ENCODE measurements at regions not wholly inside any gene's neighbourhood (a gene's known extent, or its start where the extent isn't known, plus 50 kb on each side); places are given as distances from the start of the nearest gene placed in this dataset.
"Not testable (repeated sequence)": the region's sequence is repeated elsewhere in the genome, so short reads cannot be mapped to it uniquely, and the experiment has no call there.

DNA sequence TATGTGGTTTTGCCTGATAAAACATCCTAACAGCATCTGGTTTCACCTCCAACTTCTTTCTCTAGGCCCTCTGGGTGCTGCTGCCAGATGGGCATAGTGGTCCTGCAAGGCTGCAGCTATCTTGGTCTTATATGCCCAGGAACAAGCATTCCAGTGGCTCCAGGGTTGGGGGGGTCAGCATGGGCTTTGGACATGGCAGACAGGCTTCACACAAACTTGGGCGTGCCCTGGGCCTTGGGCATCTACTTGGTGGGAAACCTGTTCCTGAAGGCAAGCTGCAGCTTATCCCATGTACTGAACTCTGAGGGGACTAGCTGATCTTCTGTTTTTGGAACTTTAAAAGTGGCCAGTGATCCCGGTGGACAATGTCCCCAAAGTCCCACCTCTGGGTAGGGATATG, 54.9 kb upstream of the ZNF678 start:
- no peak for DNase-seq

DNA sequence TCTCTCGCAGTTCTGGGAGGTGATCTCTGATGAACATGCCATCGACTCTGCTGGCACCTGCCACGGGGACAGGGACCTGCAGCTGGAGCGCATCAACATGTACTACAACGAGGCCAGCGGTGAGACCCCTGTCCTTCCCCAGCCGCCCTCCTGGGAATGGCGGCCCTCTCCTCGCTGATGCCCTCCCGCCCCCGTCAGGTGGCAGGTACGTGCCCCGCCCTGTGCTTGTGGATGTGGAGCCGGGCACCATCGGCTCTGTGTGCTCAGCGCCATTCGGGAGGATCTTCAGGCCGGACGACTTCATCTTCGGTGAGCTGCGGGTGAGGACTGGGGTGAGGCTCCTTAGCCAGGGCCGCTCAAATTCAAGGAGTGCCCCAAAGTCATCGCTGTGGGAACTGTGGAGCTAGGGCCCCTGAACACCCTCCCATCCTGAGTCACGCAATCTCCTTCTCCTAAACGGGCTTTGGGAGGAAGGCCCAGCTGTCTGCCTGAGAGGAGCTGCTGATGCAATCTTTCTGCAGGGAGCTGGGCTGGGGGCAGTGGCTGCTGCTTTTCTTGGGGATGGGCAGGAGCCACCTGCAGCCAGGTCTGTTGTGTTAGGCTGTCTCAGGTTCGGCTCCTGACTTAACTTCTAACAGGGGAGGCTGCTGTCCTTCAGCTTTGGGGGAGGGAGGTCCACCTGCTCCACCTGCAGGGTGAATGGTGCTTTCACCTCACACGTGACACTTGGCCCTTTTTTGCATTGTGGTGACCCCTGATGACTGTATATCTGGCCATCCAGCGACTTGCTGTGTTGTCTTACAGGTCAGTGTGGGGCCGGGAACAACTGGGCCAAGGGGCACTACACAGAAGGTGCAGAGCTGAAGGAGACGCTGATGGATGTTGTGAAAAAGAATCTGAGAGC, 56.6 kb upstream of the ZNF678 start:
- DNase-seq, result not testable (repeated sequence)

DNA sequence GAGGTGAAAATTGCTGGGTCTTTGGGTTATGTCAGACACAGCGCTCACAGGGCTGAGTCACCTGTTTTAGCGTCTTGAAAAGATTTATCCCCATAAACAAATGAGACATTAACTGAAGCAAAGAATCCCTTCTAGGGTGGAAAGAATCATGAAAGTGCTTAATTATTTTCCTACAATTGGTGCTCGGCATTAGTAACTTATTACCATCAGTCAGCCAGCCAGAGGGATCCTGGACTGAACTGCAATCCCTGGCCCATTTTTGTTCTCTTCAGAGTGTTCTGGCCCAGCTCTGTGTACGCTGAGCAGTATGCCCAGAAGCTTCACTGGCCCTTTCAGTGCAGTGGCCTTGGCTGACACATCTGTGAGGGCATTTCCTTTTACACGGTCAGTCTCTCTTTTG, 67.3 kb upstream of the ZNF678 start:
- DNase-seq, result not testable (repeated sequence)

DNA sequence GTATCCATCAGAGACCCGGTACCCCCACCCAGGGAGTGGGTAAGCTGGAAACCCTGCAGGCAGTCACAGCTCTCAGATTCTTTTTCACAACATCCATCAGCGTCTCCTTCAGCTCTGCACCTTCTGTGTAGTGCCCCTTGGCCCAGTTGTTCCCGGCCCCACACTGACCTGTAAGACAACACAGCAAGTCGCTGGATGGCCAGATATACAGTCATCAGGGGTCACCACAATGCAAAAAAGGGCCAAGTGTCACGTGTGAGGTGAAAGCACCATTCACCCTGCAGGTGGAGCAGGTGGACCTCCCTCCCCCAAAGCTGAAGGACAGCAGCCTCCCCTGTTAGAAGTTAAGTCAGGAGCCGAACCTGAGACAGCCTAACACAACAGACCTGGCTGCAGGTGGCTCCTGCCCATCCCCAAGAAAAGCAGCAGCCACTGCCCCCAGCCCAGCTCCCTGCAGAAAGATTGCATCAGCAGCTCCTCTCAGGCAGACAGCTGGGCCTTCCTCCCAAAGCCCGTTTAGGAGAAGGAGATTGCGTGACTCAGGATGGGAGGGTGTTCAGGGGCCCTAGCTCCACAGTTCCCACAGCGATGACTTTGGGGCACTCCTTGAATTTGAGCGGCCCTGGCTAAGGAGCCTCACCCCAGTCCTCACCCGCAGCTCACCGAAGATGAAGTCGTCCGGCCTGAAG, 69.3 kb upstream of the ZNF678 start:
- not testable (repeated sequence) for DNase-seq

DNA sequence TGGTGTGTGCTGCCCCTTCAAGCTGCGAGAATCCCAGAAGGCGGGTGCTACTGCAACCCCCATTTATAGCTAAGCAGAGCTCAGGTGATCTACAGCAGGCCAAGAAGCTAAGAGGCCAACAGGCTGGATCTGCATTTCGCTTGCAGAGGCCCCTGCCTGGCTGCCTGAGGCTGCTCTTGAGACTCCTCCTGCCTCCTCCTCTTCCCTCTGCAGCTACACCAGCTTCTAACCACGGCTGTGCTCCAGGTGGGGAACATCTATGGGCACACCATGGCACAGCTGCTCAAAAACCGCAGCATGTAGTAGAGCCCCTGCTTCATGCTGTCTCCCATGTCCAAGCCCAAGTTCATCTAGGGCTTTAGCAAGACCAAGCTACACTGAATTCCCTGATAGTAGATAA, 72.9 kb upstream of the ZNF678 start:
- no peak for DNase-seq

DNA sequence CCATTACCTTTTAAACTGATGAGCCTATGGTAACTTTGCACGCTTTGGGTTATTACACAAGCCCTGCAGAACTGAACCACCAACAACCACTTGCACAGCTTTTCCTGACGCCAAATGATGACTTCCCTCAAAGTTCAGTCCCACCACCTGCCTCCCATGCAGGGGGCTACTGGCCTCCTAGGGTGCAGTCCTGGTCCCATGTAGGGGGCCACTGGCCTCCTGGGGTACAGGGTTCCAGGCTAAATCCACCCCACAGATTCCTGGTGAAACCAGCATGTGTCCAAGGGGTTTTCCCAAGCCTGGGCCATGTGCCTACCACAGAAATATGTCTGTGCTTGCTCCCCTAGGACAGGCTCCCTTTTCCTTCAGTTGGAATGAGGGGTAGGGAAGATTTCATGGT, 73.4 kb upstream of the ZNF678 start:
- no peak for DNase-seq

DNA sequence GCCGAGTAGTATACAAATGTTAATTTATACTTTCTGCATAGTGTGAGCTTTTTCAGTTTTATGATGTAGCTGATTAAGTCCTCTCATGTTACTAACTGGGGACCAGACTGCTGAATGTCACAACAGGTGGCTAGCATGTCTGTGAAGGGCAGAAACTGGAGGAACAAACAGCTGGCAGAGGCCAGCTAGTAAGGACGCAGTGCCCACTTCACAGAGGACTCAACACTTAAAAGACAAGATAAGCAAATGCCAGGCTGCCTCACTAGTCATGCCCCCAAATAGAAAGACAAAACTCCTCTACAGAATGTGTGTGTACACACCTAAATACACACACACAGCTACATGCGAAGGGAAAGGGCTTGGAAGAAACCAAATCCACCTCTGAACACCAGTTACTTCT, 73.8 kb upstream of the ZNF678 start:
- no peak for DNase-seq

DNA sequence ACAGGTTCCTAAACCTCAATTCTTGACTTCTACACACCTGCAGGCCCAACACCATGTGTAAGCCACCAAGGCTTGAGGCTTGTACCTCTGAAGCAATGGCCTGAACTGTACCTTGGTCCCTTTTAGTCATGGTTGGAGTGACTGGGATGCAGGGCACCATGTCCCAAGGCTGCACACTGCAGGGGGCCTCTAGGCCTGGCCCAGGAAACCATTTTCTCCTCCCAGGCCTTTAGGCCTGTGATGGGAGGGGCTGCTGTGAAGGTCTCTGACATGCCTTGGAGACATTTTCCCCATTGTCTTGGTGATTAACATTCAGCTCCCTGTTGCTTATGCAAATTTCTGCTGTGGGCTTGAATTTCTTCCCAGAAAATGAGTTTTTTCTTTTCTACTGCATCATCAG, 75.8 kb upstream of the ZNF678 start:
- no peak for DNase-seq

DNA sequence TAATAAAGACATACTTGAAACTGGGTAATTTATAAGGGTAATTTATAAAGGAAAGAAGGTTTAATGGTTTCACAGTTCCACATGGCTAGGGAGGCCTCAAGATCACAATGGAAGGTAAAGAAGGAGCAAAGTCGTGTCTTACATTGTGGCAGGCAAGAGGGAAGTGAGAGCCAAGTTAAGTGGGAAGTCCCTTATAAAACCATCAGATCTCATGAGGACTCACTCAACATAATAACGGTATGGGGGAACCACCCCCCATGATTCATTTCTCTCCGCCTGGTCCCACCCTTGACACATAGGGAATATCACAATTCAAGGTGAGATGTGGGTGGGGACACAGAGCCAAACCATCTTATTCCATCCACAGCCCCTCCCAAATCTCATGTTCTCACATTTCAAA, 76.8 kb upstream of the ZNF678 start:
- DNase-seq, result no peak

DNA sequence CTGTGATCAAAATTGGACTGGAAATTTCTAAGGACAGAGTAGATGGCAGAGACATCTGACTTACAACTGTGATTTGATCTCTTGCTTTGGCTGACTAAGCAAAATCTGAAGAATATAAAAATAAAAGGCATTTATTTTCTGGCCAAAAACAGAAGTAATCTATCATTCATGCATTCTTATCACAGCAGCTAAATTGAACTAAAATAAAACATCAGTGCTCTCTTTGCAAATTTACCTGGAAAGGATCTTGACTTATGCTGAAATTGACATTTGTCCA, 81.4 kb upstream of the ZNF678 start:
- no peak for DNase-seq

DNA sequence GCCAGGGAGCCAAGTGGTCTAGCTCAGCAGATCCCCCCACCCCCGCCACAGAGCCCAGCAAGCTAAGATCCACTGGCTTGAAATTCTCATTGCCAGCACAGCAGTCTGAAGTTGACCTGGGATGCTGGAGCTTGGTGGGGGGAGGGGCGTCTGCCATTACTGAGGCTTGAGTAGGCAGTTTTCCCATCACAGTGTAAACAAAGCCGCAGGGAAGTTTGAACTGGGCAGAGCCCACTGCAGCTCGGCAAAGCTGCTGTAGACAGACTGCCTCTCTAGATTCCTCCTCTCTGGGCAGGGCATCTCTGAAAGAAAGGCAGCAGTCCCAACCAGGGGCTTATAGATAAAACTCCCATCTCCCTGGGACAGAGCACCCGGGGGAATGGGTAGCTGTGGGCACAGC, 89.3 kb upstream of the ZNF678 start:
- not testable (repeated sequence) for DNase-seq

DNA sequence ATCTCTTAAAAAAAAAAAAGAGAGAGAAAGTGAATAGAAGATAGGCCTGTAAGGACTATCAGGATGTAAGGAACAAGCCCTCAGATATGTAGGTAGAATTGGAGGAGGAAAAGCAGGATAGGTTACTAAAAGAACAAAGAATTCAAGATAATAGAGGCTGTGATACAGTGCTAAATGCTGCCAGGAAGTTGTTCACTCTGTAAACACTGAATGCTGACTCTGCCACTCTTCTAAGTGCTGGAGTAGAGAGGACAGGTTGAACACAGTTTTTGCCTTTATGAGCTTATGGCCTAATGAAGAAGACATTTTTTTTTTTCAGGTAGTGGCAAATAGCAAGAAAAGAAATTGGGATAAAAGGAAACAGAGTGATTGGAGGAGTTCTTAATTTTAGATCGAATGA, 90.6 kb upstream of the ZNF678 start:
- DNase-seq, result no peak

DNA sequence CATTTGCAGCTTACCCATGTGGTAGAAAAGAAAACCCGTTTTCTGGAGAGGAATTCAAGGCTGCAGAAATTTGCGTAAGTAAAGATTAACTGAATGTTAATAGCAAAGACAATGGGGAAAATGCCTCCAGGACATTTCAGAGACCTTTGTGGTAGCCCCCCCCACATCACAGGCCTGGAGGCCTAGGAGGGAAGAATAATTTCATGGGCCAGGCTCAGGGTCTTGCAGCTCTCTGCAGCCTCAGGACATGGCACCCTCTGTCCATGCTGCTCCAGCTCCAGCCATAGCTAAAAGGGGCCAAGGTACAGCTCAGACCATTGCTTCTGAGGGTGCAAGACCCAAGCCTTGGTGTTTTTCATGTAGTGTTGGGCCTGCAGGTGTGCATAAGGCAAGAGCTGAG, 92.7 kb upstream of the ZNF678 start:
- DNase-seq, result no peak

DNA sequence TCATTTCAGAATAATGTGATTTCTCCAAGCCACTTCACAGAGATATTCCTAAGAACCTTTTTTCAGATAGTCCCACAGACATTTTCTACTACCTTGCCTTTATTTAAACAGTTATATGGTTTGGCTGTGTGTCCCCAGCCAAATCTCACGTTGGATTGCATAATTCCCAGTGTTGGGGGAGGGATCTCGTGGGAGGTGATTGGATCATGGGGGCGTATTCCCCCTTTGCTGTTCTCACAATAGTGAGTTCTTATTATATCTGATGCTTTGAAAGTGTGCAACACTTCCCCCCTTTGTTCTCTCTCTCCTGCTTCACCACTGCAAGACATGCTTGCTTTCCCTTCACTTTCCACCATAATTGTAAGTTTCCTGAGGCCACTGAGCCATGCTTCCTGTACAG, 93.6 kb upstream of the ZNF678 start:
- no peak for DNase-seq

DNA sequence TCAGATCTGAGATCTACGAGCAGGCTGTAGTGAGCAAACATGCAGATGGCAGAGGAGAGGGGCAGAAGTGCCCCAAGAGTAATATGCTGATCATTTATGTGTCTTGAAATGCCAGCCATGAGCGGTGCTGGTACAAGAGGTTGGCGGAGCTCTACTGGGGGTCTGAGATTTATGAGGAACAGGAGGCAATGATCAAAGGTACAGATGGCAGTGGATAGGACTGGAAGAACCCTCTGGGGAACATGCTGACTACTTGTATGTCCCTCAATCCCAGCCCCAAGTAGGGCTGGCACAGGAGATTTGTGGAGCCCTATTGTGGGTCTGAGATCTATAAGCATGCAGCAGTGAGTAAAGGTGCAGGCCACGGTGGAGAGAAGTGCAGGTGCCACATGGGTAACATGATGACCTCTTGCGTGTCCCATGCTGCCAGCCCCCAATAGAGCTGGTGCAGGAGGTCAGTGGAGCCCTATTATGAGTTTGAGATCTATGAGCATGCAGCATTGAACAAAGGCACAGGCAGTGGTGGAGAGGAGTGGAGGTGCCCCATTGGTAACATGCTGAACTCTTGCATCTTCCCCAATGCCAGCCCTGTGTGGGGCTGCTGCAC, 97.2 kb upstream of the ZNF678 start:
- no peak for DNase-seq

DNA sequence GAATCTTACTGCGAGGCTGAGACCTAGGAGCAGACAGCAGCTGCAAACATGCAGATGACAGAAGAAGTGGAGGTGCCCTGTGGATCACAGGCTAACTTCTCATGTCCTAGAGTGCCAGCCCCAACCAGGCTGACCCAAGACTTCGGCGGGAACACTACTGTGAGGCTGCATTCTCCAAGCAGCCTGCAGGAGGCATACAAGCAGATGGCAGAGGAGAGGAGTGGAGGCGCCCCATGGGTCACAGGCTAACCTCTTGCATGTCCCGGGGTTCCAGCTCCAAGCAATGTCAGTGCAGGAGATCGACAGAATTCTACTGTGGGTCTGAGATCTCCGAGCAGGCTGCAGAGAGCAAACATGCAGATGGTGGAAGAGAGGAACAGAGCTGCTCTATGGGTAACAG, 98.1 kb upstream of the ZNF678 start:
- no peak for DNase-seq

DNA sequence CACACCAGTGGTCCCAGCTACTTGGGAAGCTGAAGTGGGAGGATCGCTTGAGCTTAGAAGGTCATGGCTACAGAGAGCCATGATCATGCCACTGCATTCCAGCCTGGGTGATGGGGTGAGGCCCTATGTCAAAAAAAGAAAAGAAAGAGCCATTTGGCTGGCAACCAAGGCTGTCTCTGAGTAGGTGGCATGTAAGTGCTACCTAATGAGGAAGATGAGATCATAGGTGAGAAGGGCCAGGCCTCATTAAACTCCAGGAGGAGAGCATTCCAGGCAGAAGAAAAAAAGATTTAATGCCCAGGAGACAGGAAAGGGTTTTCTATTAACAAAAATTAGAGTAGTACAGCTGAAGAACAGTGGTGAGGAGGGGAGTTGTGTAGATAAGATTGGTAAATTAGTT, 103.4 kb upstream of the ZNF678 start:
- no peak for DNase-seq

DNA sequence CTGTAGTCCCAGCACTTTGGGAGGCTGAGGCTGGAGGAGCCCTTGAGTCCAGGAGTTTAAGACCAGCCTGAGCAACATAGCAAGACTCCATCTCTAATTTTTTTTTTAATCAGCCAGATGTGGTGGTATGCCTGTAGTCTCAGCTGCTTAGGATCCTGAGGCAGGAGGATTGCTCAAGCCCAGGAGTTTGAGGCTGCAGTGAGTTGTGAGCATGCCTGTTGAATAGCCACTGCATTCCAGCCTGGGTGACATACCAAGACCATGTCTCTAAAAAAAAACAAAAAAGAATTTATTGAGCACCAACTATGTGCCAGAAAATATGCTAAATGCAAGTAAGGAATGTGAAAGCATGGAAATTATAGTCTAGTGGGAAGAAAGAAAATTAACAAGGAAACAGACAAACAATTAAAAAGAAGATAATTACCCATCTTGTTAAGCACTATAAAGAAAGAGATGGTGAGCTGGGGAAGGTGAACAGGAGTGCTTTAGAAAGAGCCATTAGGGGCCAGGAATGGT, 104.0 kb upstream of the ZNF678 start:
- no peak for DNase-seq

DNA sequence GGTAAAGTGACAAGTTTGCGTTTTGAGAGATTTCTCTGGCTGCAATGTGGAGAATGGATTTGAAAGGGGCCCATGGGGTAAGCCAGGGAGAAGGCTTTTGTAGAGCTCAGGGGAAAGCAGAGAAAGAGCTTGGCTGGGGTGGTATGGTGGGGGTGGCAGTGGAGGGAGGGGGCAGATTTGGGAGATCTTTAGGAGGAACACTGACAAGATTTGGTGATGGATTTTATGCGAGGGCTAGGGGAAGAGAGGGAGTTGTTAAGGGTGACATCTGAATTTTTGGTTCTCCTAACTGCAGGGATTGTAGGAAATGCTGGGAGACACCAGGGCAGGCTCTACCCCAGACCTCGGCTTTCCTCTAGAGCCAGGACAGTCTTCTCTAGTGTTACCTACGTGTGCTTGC, 108.7 kb upstream of the ZNF678 start:
- no peak for DNase-seq

DNA sequence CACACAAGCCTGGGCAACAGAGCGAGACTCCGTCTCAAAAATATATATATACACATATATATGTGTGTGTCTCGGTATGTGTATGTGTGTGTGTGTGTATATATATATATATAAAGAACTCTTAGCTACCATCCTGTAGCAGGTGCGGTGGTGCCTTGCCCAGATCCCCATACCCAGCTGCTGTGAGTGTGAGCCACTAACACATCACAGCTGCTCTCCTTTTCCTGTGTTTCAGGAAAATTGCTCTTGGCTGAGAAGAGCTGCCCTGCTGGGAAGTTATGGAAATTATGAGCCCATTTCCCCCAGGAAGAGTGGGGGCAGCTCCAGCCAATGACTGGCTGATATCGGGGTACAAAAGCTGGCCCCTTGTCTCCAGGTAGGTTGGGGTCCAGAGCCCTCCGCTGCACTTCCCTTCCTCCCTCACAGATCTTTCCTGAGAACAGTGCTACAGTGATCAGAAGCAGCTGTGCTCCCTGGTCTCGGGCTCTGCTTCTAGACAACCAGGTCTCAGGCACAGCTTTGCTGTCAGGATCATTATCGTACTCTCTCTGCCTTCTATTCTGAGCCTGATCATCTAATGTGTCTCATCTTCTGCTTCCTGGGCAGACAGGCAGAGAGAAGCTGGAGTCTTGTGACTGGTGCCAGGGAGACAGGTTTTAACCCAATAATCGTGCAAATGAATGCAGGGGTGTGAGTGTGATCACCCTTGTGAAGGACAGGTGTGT, 109.6 kb upstream of the ZNF678 start:
- DNase-seq, result no peak

DNA sequence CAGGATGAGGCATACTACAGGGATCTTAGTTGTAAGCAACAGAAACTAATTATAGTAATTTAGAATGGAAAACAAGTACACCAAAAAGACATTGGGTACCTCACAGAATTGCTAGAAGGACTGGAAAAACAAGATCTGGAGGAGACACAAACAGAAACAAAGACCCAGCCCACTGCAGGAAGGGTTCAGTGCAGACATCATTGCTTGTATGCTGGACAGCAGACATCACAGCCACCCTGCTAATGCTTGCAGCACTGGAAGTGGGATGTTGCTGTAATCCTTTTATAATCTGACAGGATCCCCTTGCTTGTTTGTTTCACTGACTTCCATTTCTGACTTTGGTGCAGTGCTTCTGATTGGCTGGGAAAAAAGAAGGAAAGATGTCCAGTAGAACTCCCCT, 111.4 kb upstream of the ZNF678 start:
- no peak for DNase-seq

DNA sequence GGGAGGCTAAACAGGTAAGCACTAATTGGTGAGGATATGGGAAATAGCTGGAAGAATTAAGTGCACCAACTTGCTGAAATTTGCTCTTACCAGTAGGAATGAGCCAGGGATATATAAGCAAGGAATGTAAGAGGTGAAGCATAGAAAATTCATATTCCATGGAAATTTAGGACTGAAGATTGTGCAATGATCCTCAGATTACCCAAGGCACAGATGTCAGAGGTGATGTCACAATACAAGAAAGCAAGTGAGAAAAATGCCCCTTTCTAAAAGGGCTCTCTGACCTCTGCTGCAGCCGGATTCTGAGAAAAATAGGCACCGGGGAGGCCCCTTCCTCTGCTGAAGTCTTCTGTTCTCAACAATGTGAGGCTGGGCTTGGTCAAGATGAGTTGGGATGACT, 112.3 kb upstream of the ZNF678 start:
- DNase-seq, result no peak

DNA sequence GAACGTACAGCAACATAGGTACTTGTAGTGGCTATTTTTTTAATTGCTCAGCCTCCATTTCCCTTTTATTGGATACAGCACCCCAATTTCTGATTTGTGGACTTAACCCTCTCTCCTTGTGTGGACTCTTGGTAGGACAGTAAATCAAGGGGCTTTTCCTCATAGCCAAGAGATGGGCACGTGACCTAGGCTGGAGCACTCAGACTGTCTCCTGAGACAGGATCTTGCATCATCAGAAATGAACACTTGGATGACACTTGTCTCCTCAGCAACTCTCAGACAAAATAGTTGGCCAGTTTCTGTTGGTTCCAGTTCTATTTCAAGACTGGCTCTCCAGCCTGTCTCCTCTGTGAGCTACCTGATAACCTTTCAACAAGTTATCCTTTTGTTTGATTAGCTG, 112.9 kb upstream of the ZNF678 start:
- no peak for DNase-seq
